HepG2 (cell line): ENCODE measurements at regions not wholly inside any gene's neighbourhood (a gene's known extent, or its start where the extent isn't known, plus 50 kb on each side); places are given as distances from the start of the nearest gene placed in this dataset.

ENCODE experiments used
- REST ChIP-seq, 2 experiments: IDR thresholded peaks; 2 replicates each; pipeline ENCODE4 v1.6.1; 2011 to 2012; ENCODE audit warnings: low read length in 2 of 2, borderline replicate concordance in 1 of 2, low read depth in 1 of 2, mild to moderate bottlenecking in 1 of 2, moderate library complexity in 1 of 2
- ZNF407 ChIP-seq: sonication (generic); formaldehyde crosslinking; IDR thresholded peaks from one replicate; pipeline ENCODE4 v1.5.1; 2020; ENCODE audit warnings: mild to moderate bottlenecking, missing genetic modification reagents; ENCODE audit errors: not compliant biosample characterization
- ZNF687 ChIP-seq: sonication (generic); formaldehyde crosslinking; IDR thresholded peaks from 2 replicates; pipeline ENCODE4 v1.5.1; 2020; ENCODE audit warnings: mild to moderate bottlenecking, missing genetic modification reagents, moderate library complexity

- TF ChIP-seq ZNF687 (CRISPR knock-in tag) (no peak), ZNF407 (CRISPR knock-in tag) (no peak), REST (IDR thresholded peaks at IDR 0.05; ENCODE audit: borderline replicate concordance in 1 of 2, low read depth in 1 of 2, low read length in 2 of 2) (no peak)
These were observed 1378.2 kb downstream of the STIM2 start (continued) for GRCh38 chr4:28238876-28239275.
